ENCODE measurements at regions not wholly inside any gene's neighbourhood (a gene's known extent, or its start where the extent isn't known, plus 50 kb on each side); places are given as distances from the start of the nearest gene placed in this dataset.

- TF ChIP-seq CTCF (conservative IDR thresholded peaks at IDR 0.05; ENCODE audit: control insufficient read depth, insufficient read depth, low read depth, low read length), result no peak
- no peak overlapping the region for H3K4me3 ChIP-seq (ENCODE audit: control insufficient read depth, low read depth, low read length)
- no peak for DNase-seq (ENCODE audit: low read depth)
Measured at GRCh38 chr19:46955813-46956371, 63.7 kb upstream of the NPAS1 start.

- TF ChIP-seq CTCF (conservative IDR thresholded peaks at IDR 0.05; ENCODE audit: control insufficient read depth, insufficient read depth, low read depth, low read length), result no peak
- H3K4me3 ChIP-seq (ENCODE audit: control insufficient read depth, low read depth, low read length), result no peak overlapping the region
- DNase-seq (ENCODE audit: low read depth), result peak; percentile 90
Measured at GRCh38 chr19:46958532-46958931, 61.1 kb upstream of the NPAS1 start.

- TF ChIP-seq CTCF (conservative IDR thresholded peaks at IDR 0.05; ENCODE audit: control insufficient read depth, insufficient read depth, low read depth, low read length), result no peak
- no peak overlapping the region for H3K4me3 ChIP-seq (ENCODE audit: control insufficient read depth, low read depth, low read length)
- no peak for DNase-seq (ENCODE audit: low read depth)
Measured at GRCh38 chr19:46959894-46960556, 59.6 kb upstream of the NPAS1 start.

- no peak for TF ChIP-seq CTCF (conservative IDR thresholded peaks at IDR 0.05; ENCODE audit: control insufficient read depth, insufficient read depth, low read depth, low read length)
- no peak for DNase-seq (ENCODE audit: low read depth)
- no peak overlapping the region for H3K4me3 ChIP-seq (ENCODE audit: control insufficient read depth, low read depth, low read length)
Measured at GRCh38 chr19:46962030-46962570, 57.5 kb upstream of the NPAS1 start.

- TF ChIP-seq CTCF (conservative IDR thresholded peaks at IDR 0.05; ENCODE audit: control insufficient read depth, insufficient read depth, low read depth, low read length), result no peak
- peak; percentile 97 for DNase-seq (ENCODE audit: low read depth)
- H3K4me3 ChIP-seq (ENCODE audit: control insufficient read depth, low read depth, low read length), result no peak overlapping the region
Measured at GRCh38 chr19:46963093-46963734, 56.4 kb upstream of the NPAS1 start.

- H3K4me3 ChIP-seq (ENCODE audit: control insufficient read depth, low read depth, low read length), result no peak overlapping the region
- DNase-seq (ENCODE audit: low read depth), result no peak
- no peak for TF ChIP-seq CTCF (conservative IDR thresholded peaks at IDR 0.05; ENCODE audit: control insufficient read depth, insufficient read depth, low read depth, low read length)
Measured at GRCh38 chr19:46967578-46968032, 52.0 kb upstream of the NPAS1 start.

All from fibroblast of mammary gland (primary cell).